ENCODE measurements at regions not wholly inside any gene's neighbourhood (a gene's known extent, or its start where the extent isn't known, plus 50 kb on each side); places are given as distances from the start of the nearest gene placed in this dataset.

DNA sequence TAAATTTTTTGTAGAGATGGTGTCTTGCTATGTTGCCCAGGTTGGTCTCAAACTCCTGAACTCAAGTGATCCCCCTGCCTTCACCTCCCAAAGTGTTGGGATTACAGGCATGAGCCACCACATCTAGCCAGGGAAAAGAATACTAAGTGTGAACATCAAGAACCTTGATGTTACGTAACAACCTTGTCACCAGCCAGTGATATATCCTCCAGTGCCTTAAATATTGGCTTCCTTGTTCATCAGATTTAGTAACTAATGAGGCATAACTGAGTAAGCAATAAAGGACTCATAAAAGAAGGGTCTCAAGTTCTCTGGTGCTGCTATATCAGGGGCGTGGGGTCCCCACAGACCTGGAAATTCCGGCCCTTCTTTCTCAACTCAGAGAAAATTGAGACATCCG, 60.5 kb upstream of the ENPEP start:
- TF ChIP-seq POLR2A (IDR thresholded peaks at IDR 0.05; ENCODE audit: extremely low read depth, insufficient read length), result no peak
- TF ChIP-seq, protein P1, sequence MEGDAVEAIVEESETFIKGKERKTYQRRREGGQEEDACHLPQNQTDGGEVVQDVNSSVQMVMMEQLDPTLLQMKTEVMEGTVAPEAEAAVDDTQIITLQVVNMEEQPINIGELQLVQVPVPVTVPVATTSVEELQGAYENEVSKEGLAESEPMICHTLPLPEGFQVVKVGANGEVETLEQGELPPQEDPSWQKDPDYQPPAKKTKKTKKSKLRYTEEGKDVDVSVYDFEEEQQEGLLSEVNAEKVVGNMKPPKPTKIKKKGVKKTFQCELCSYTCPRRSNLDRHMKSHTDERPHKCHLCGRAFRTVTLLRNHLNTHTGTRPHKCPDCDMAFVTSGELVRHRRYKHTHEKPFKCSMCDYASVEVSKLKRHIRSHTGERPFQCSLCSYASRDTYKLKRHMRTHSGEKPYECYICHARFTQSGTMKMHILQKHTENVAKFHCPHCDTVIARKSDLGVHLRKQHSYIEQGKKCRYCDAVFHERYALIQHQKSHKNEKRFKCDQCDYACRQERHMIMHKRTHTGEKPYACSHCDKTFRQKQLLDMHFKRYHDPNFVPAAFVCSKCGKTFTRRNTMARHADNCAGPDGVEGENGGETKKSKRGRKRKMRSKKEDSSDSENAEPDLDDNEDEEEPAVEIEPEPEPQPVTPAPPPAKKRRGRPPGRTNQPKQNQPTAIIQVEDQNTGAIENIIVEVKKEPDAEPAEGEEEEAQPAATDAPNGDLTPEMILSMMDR (IDR thresholded peaks at IDR 0.05; ENCODE audit: low read depth, low read length), result no peak
- no peak for TF ChIP-seq MYC (IDR thresholded peaks at IDR 0.05; ENCODE audit: low read depth, low read length)
- no peak for TF ChIP-seq MAX (IDR thresholded peaks at IDR 0.05; ENCODE audit: low read depth, low read length)
